Neuronal stem cell (in vitro differentiated cells): ENCODE measurements at regions not wholly inside any gene's neighbourhood (a gene's known extent, or its start where the extent isn't known, plus 50 kb on each side); places are given as distances from the start of the nearest gene placed in this dataset.
A peak's percentile ranks its signal among the peaks of the same experiment; 100 is the strongest.

ENCODE experiments used
- DNase-seq: peaks from one replicate; pipeline ENCODE4 v3.0.0-alpha.2; 2013; ENCODE audit warnings: low spot score
- H2AFZ ChIP-seq: one replicate; pipeline ENCODE4 v1.6.1; 2013; ENCODE audit warnings: mild to moderate bottlenecking, low read length, inconsistent platforms
- H2AK5ac ChIP-seq: 2 replicates; pipeline ENCODE4 v1.6.1; 2013; ENCODE audit warnings: low read depth, mild to moderate bottlenecking, inconsistent platforms, low read length, moderate library complexity, mixed read lengths
- H2BK120ac ChIP-seq: 2 replicates; pipeline ENCODE4 v1.6.1; 2013; ENCODE audit warnings: low read depth, mild to moderate bottlenecking, inconsistent platforms, low read length, moderate library complexity, mixed read lengths
- H2BK12ac ChIP-seq: one replicate; pipeline ENCODE4 v1.6.1; 2013; ENCODE audit warnings: low read length, inconsistent platforms
- H2BK15ac ChIP-seq: 2 replicates; pipeline ENCODE4 v1.6.1; 2013; ENCODE audit warnings: mild to moderate bottlenecking, low read length, inconsistent platforms, mixed read lengths
- H2BK5ac ChIP-seq: one replicate; pipeline ENCODE4 v1.6.1; 2013; ENCODE audit warnings: inconsistent platforms, mild to moderate bottlenecking, low read length, moderate library complexity
- H3K14ac ChIP-seq: one replicate; pipeline ENCODE4 v1.6.1; 2013; ENCODE audit warnings: low read length, inconsistent platforms
- H3K18ac ChIP-seq: 2 replicates; pipeline ENCODE4 v1.6.1; 2013; ENCODE audit warnings: low read length, inconsistent platforms
- H3K23ac ChIP-seq: 2 replicates; pipeline ENCODE4 v1.6.1; 2013; ENCODE audit warnings: low read depth, mild to moderate bottlenecking, mixed read lengths, low read length, inconsistent platforms; ENCODE audit not compliant: poor library complexity
- H3K27ac ChIP-seq: replicated peaks from 3 replicates; pipeline ENCODE4 v1.5.1; 2013; ENCODE audit warnings: low read length, inconsistent platforms
- H3K27me3 ChIP-seq, 3 experiments: 2 replicates each; pipeline ENCODE4 v1.6.1; 2013; ENCODE audit warnings: low read length in 3 of 3, mild to moderate bottlenecking in 2 of 3, inconsistent platforms in 1 of 3, low read depth in 1 of 3, mixed read lengths in 1 of 3, moderate library complexity in 1 of 3; ENCODE audit not compliant: control insufficient read depth in 3 of 3, insufficient read depth in 3 of 3
- H3K36me3 ChIP-seq, 2 donors: replicated peaks in 1 of 2; 2 replicates each; pipeline ENCODE4 v1.6.1; 2013; ENCODE audit warnings: low read length in 2 of 2; ENCODE audit not compliant: control insufficient read depth in 2 of 2, insufficient read depth in 2 of 2
- H3K4ac ChIP-seq: 2 replicates; pipeline ENCODE4 v1.6.1; 2013; ENCODE audit warnings: inconsistent platforms, mild to moderate bottlenecking, low read length, moderate library complexity
- H3K4me1 ChIP-seq, 2 donors: 1 replicate in 1 of 2; 2 replicates in 1 of 2; pipeline ENCODE4 v1.6.1; 2013; ENCODE audit warnings: low read length in 2 of 2, low read depth in 1 of 2; ENCODE audit not compliant: control insufficient read depth in 2 of 2, insufficient read depth in 1 of 2
- H3K4me2 ChIP-seq: one replicate; pipeline ENCODE4 v1.6.1; 2013; ENCODE audit warnings: mild to moderate bottlenecking, low read length, inconsistent platforms; ENCODE audit not compliant: insufficient read depth, poor library complexity, severe bottlenecking
- H3K4me3 ChIP-seq, 2 donors: 2 replicates each; pipeline ENCODE4 v1.5.1; 2013; ENCODE audit warnings: low read length in 2 of 2, mild to moderate bottlenecking in 2 of 2, inconsistent platforms in 1 of 2, moderate library complexity in 1 of 2
- H3K79me1 ChIP-seq: one replicate; pipeline ENCODE4 v1.6.1; 2013; ENCODE audit warnings: low read depth, mild to moderate bottlenecking, inconsistent platforms, low read length, moderate library complexity
- H3K9ac ChIP-seq: one replicate; pipeline ENCODE4 v1.6.1; 2013; ENCODE audit warnings: mild to moderate bottlenecking, low read depth, low read length, inconsistent platforms; ENCODE audit not compliant: poor library complexity
- H3K9me3 ChIP-seq, 2 donors: replicated peaks in 1 of 2; 2 replicates each; pipeline versions ENCODE3 to v1.6.1; 2013; ENCODE audit warnings: low read length in 2 of 2, mild to moderate bottlenecking in 2 of 2, inconsistent platforms in 1 of 2, low read depth in 1 of 2, mixed read lengths in 1 of 2, moderate library complexity in 1 of 2; ENCODE audit not compliant: control insufficient read depth in 2 of 2, insufficient read depth in 1 of 2
- H4K8ac ChIP-seq: one replicate; pipeline ENCODE4 v1.6.1; 2013; ENCODE audit warnings: low read depth, mild to moderate bottlenecking, inconsistent platforms, low read length, moderate library complexity
- H4K91ac ChIP-seq: one replicate; pipeline ENCODE4 v1.6.1; 2013; ENCODE audit warnings: low read length, low read depth, mild to moderate bottlenecking, inconsistent platforms; ENCODE audit not compliant: poor library complexity
- WGBS, 2 donors: extraction: QIAGEN DNeasy Blood & Tissue Kit; methylation state at CpG; one replicate each; pipeline ENCODE4 v1.1.7; 2013; ENCODE audit warnings: missing lambda C conversion rate in 2 of 2, mixed read lengths in 1 of 2; ENCODE audit not compliant: insufficient read length in 2 of 2, insufficient replicate concordance in 1 of 2; ENCODE audit errors: extremely low coverage in 2 of 2; 5-methylcytosine and 5-hydroxymethylcytosine counted together

DNA sequence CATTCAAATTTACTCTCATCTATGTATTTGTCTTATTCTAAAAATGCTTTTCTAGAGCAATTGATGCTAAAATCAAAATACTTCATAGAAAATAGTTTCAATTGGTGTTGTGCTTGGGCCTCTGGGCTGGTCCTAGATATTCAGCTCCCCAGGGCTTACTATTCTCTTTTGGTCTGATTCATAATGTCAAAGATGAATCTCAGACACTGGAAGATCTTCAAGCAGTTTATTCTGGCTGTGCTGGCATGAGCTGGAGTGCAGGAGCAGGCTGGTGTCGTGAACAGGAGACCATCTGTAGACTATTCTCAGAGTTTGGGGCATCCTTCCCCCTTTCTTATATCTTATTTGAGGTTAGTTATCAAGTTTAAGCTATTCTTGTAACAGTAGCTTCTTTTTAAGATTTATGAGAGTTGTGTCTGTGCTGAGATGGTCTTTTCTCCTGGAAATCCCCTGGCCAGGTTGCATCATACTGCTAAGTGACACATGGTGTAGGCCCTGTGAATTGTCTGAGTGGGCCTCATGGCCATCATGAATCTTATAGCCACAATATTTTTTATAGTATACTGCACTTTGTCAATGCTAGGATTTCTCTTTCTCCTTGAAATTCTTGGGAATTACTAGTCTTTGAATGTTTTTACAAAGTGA is 1624.0 kb upstream of the IGFBP7 start:
- no peak overlapping the region for H2BK5ac ChIP-seq
- H3K4me1 ChIP-seq: no peaks in the 10 kb centered on the region
- no peak overlapping the region for H3K18ac ChIP-seq
- no peak overlapping the region for H2BK120ac ChIP-seq
- no peak overlapping the region for H3K4me2 ChIP-seq
- H4K91ac ChIP-seq: no peak overlapping the region
- H3K27ac ChIP-seq: no peak overlapping the region
- no peak overlapping the region for H3K14ac ChIP-seq
- no peak for DNase-seq
- no peak overlapping the region for H4K8ac ChIP-seq
- H3K36me3 ChIP-seq: no peaks in the 10 kb centered on the region
- no peak overlapping the region for H2BK12ac ChIP-seq
- no peak overlapping the region for H3K4me3 ChIP-seq
- no peak overlapping the region for H2AK5ac ChIP-seq
- no peaks in the 10 kb centered on the region for H3K79me1 ChIP-seq
- H3K23ac ChIP-seq: no peak overlapping the region
- no peaks in the 10 kb centered on the region for H3K9me3 ChIP-seq
- no CpG with 5 or more reads among the region's 1 CpG for whole genome bisulfite sequencing, 2 donors
- no peaks in the 10 kb centered on the region for H3K27me3 ChIP-seq
- no peak overlapping the region for H2AFZ ChIP-seq
- no peak overlapping the region for H3K4ac ChIP-seq
- no peak overlapping the region for H3K9ac ChIP-seq
- H2BK15ac ChIP-seq: no peak overlapping the region

DNA sequence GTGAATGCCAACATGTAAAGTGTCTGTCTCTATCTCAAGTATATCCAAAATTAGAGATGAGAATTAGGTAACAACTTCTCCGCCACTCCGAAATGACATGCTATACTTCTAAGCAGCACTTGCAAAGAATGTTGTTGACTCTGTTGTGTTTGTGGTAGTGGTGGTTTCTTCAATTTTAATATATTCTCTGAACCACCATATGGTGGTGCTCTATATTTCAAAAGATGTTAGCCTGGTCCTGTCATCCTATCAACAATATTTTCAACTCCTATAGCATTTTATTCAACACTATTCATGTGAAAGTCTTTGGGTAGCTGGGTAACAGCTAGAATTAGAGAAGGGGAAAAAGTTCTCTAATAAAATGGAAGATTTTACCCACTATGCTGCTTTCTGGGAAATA is 1622.8 kb upstream of the IGFBP7 start:
- Histone ChIP-seq H2BK120ac (no peak overlapping the region), H3K4ac (no peak overlapping the region), H3K4me1 (no peaks in the 10 kb centered on the region), H4K91ac (no peak overlapping the region), H3K14ac (no peak overlapping the region), H3K27ac (no peak overlapping the region), H3K23ac (no peak overlapping the region), H3K18ac (no peak overlapping the region), H4K8ac (no peak overlapping the region), H3K4me2 (no peak overlapping the region), H2BK5ac (no peak overlapping the region), H3K9me3 (no peaks in the 10 kb centered on the region), H3K79me1 (no peaks in the 10 kb centered on the region), H3K36me3 (no peaks in the 10 kb centered on the region), H3K27me3 (no peaks in the 10 kb centered on the region), H2BK15ac (no peak overlapping the region), H2AK5ac (no peak overlapping the region), H3K4me3 (no peak overlapping the region), H2BK12ac (no peak overlapping the region), H2AFZ (no peak overlapping the region), H3K9ac (no peak overlapping the region)
- WGBS, 2 donors: no CpG with 5 or more reads among the region's 2 CpGs
- no peak for DNase-seq

DNA sequence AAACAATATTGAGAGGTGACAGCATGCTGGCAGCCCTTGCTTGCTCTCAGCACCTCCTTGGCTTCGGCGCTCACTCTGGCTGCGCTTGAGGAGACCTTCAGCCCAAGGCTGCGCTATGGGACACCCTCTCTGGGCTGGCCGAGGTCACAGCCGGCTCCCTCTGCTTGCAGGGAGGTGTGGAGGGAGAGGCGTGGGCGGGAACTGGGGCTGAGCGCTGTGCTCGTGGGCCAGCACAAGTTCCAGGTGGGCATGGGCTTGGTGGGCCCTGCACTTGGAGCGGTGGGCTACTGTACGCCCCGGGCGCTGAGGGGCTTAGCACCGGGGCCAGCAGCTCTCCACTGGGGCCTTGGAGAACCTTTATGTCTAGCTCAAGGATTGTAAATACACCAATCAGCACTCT is 1613.8 kb upstream of the IGFBP7 start:
- no peak for DNase-seq
- Histone ChIP-seq H2BK15ac (no peak overlapping the region), H4K91ac (no peak overlapping the region), H3K36me3 (no peaks in the 10 kb centered on the region), H2BK5ac (no peak overlapping the region), H4K8ac (peak overlapping the region; percentile 17), H2BK120ac (no peak overlapping the region), H3K9ac (no peak overlapping the region), H3K23ac (peak overlapping the region; percentile 55), H3K18ac (no peak overlapping the region), H3K4me1 (no peaks in the 10 kb centered on the region), H3K14ac (no peak overlapping the region), H3K27me3 (no peaks in the 10 kb centered on the region), H3K4me2 (no peak overlapping the region), H2AK5ac (no peak overlapping the region), H3K9me3 (no peaks in the 10 kb centered on the region), H2AFZ (no peak overlapping the region), H3K27ac (no peak overlapping the region), H3K4ac (no peak overlapping the region), H3K4me3 (peak overlapping the region in 1 of 2 donors; percentile 12), H3K79me1 (no peaks in the 10 kb centered on the region), H2BK12ac (no peak overlapping the region)
- no CpG with 5 or more reads among the region's 15 CpGs for WGBS, 2 donors

DNA sequence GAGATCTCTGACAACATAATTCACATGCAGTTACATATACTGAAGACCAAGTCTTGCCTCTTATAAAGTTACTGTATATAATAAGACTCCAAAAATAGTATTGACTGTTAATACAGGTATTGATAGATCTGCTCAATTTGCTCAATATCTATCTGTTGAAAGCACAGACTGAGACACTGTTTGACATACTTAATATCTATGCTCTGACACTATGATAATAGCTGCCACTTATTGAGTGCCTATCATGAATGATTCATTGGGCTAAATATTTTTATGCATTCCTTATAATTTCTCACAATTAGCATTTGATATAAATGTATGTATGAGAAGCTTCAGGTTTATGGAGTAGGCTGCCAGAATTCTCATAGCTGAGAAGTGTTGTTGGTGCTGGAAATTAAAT is 1600.9 kb upstream of the IGFBP7 start:
- H3K18ac ChIP-seq: no peak overlapping the region
- H2AFZ ChIP-seq: no peak overlapping the region
- no peak overlapping the region for H3K14ac ChIP-seq
- no peaks in the 10 kb centered on the region for H3K4me1 ChIP-seq
- no peak overlapping the region for H3K4ac ChIP-seq
- no peak overlapping the region for H3K27ac ChIP-seq
- no peak overlapping the region for H2BK120ac ChIP-seq
- DNase-seq: no peak
- no peak overlapping the region for H4K91ac ChIP-seq
- no peak overlapping the region for H2AK5ac ChIP-seq
- no peaks in the 10 kb centered on the region for H3K36me3 ChIP-seq
- H2BK5ac ChIP-seq: no peak overlapping the region
- no peak overlapping the region for H3K9ac ChIP-seq
- no peak overlapping the region for H4K8ac ChIP-seq
- H2BK15ac ChIP-seq: no peak overlapping the region
- no peaks in the 10 kb centered on the region for H3K79me1 ChIP-seq
- H2BK12ac ChIP-seq: no peak overlapping the region
- H3K4me3 ChIP-seq: no peak overlapping the region
- no peaks in the 10 kb centered on the region for H3K27me3 ChIP-seq
- H3K4me2 ChIP-seq: no peak overlapping the region
- no peak overlapping the region for H3K23ac ChIP-seq
- no peaks in the 10 kb centered on the region for H3K9me3 ChIP-seq
